Keratinocyte (primary cell): ENCODE measurements at regions not wholly inside any gene's neighbourhood (a gene's known extent, or its start where the extent isn't known, plus 50 kb on each side); places are given as distances from the start of the nearest gene placed in this dataset.

ENCODE experiments used
- DNase-seq: peaks from one replicate; pipeline ENCODE4 v3.0.0-alpha.2; 2011; ENCODE audit warnings: low read depth, missing footprints, low spot score
- FAIRE-seq: peaks from 2 replicates; lab custom pipeline; 2011; peaks lifted over from hg19 to GRCh38; lab: Jason Lieb, UNC
- H2AFZ ChIP-seq: 2 replicates; pipeline ENCODE4 v1.6.0; 2012; ENCODE audit warnings: low read length, control low read depth, inconsistent platforms; ENCODE audit not compliant: control insufficient read depth
- H3K27ac ChIP-seq: 2 replicates; pipeline ENCODE4 v1.5.1; 2011; ENCODE audit warnings: low read length; ENCODE audit not compliant: control insufficient read depth, insufficient read depth
- H3K27me3 ChIP-seq: 3 replicates; pipeline ENCODE4 v1.6.0; 2011; ENCODE audit warnings: low read length; ENCODE audit not compliant: control insufficient read depth, insufficient read depth; ENCODE audit errors: extremely low read depth
- H3K36me3 ChIP-seq, 2 experiments: 2 replicates in 1 of 2; 3 replicates in 1 of 2; pipeline ENCODE4 v1.5.1; 2011; ENCODE audit warnings: low read length in 2 of 2, mild to moderate bottlenecking in 1 of 2; ENCODE audit not compliant: control insufficient read depth in 2 of 2, insufficient read depth in 2 of 2; ENCODE audit errors: extremely low read depth in 1 of 2
- H3K4me1 ChIP-seq: 3 replicates; pipeline ENCODE4 v1.5.1; 2011; ENCODE audit warnings: low read length; ENCODE audit not compliant: control insufficient read depth, insufficient read depth; ENCODE audit errors: extremely low read depth
- H3K4me2 ChIP-seq: 3 replicates; pipeline ENCODE4 v1.6.0; 2011; ENCODE audit warnings: low read depth, low read length; ENCODE audit not compliant: control insufficient read depth, insufficient read depth; ENCODE audit errors: extremely low read depth
- H3K4me3 ChIP-seq, 3 experiments: fragments of 200-600 bp in 1 of 3; sonication (generic) in 1 of 3; 2 replicates in 2 of 3; 3 replicates in 1 of 3; pipeline ENCODE4 v1.5.1; 2011 to 2016; ENCODE audit warnings: low read length in 3 of 3, mild to moderate bottlenecking in 3 of 3, control low read depth in 2 of 3, inconsistent platforms in 1 of 3, low read depth in 1 of 3, mixed read lengths in 1 of 3, mixed run types in 1 of 3, moderate library complexity in 1 of 3; ENCODE audit not compliant: control insufficient read depth in 2 of 3, insufficient read depth in 2 of 3; ENCODE audit errors: extremely low read depth in 1 of 3
- H3K79me2 ChIP-seq: 2 replicates; pipeline ENCODE4 v1.6.0; 2012; ENCODE audit warnings: low read length; ENCODE audit not compliant: control insufficient read depth, insufficient read depth
- H3K9ac ChIP-seq: 3 replicates; pipeline ENCODE4 v1.6.0; 2011; ENCODE audit warnings: low read length; ENCODE audit not compliant: control insufficient read depth, insufficient read depth; ENCODE audit errors: extremely low read depth
- H3K9me1 ChIP-seq: 3 replicates; pipeline ENCODE4 v1.6.0; 2011; ENCODE audit warnings: low read length; ENCODE audit not compliant: control insufficient read depth, insufficient read depth; ENCODE audit errors: extremely low read depth
- H3K9me3 ChIP-seq: 2 replicates; pipeline ENCODE4 v1.5.1; 2012; ENCODE audit warnings: low read depth, low read length; ENCODE audit not compliant: control insufficient read depth
- H4K20me1 ChIP-seq: 3 replicates; pipeline ENCODE4 v1.6.0; 2011; ENCODE audit warnings: low read length; ENCODE audit not compliant: control insufficient read depth, insufficient read depth; ENCODE audit errors: extremely low read depth
- EZH2 ChIP-seq: IDR thresholded peaks from one replicate; pipeline ENCODE4 v1.6.1; 2012; ENCODE audit warnings: inconsistent platforms, mild to moderate bottlenecking, low read length, moderate library complexity
- dilution Hi-C: fragments of 300-500 bp; cut with MboI; formaldehyde crosslinking; loops from one replicate; pipeline ENCODE4 v1.7.0; 2020; ENCODE audit warnings: low sequenced_read_pairs; ENCODE audit not compliant: extremely low pct_ligation_motif_present
- TF ChIP-seq, protein P1 (sequence below), 3 experiments: IDR thresholded peaks in 1 of 3; conservative IDR thresholded peaks in 1 of 3; optimal IDR thresholded peaks in 1 of 3; 2 replicates in 2 of 3; 3 replicates in 1 of 3; pipeline versions ENCODE3 to v1.5.1; 2011; ENCODE audit warnings: low read length in 3 of 3, mild to moderate bottlenecking in 3 of 3, moderate library complexity in 2 of 3, control low read depth in 1 of 3, inconsistent platforms in 1 of 3; ENCODE audit not compliant: insufficient read depth in 2 of 3; ENCODE audit errors: extremely low read depth in 1 of 3

DNA sequence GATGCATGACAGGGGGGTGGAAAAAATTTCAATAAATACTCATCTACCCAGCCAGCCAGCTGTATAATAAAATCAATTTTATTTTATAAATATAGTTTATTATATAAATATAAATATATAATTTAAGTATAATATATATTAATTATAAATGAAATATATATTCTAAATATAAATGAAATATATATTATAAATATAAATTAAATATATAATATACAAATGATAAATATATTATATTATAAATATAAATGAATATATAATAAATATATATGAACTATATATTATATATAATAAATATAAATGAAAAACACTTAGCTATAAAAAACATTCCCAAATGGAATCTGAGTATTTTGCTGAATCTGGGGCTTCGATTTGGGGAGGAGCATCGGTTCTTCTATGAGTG lies 79.4 kb upstream of the CDCA7L start:
- FAIRE-seq (no peak), DNase-seq (no peak)
- Histone ChIP-seq H2AFZ (no peak overlapping the region), H3K9me3 (no peaks in the 10 kb centered on the region), H3K9me1 (no peaks in the 10 kb centered on the region), H3K4me1 (no peaks in the 10 kb centered on the region), H3K4me3 (no peak overlapping the region), H3K36me3 (no peaks in the 10 kb centered on the region), H4K20me1 (no peaks in the 10 kb centered on the region), H3K9ac (no peak overlapping the region), H3K27ac (no peak overlapping the region), H3K79me2 (no peaks in the 10 kb centered on the region), H3K27me3 (peaks cover 4% of the 10 kb centered on the region), H3K4me2 (no peak overlapping the region)
- dilution Hi-C loops: no loop called here
- no peak for TF ChIP-seq EZH2
- TF ChIP-seq, protein P1, sequence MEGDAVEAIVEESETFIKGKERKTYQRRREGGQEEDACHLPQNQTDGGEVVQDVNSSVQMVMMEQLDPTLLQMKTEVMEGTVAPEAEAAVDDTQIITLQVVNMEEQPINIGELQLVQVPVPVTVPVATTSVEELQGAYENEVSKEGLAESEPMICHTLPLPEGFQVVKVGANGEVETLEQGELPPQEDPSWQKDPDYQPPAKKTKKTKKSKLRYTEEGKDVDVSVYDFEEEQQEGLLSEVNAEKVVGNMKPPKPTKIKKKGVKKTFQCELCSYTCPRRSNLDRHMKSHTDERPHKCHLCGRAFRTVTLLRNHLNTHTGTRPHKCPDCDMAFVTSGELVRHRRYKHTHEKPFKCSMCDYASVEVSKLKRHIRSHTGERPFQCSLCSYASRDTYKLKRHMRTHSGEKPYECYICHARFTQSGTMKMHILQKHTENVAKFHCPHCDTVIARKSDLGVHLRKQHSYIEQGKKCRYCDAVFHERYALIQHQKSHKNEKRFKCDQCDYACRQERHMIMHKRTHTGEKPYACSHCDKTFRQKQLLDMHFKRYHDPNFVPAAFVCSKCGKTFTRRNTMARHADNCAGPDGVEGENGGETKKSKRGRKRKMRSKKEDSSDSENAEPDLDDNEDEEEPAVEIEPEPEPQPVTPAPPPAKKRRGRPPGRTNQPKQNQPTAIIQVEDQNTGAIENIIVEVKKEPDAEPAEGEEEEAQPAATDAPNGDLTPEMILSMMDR (optimal IDR thresholded peaks at IDR 0.05 in 1 of 3, IDR thresholded peaks at IDR 0.05 in 1 of 3, conservative IDR thresholded peaks at IDR 0.05 in 1 of 3; ENCODE audit: extremely low read depth in 1 of 3, insufficient read depth in 2 of 3, low read length in 3 of 3): no peak

DNA sequence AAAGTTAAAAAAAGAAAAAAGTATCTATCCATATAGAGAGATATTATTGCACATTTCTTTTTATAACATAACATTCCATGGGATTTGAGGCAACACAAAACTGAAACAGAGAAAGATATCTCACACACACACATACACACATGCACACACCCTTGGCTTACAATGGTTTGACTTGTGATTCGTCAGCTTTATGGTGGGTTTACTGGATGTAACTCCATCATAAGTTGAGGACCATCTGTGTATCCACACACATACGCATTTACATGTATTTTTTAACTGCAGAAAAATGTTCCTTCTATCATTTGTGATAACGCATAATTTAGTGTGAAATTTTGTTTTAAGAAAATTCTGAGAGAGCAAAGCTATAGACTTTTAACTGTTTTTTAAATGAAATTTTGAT lies 74.2 kb upstream of the CDCA7L start:
- Histone ChIP-seq H3K27ac (no peak overlapping the region), H2AFZ (no peak overlapping the region), H4K20me1 (no peaks in the 10 kb centered on the region), H3K9me1 (no peaks in the 10 kb centered on the region), H3K9ac (no peak overlapping the region), H3K79me2 (no peaks in the 10 kb centered on the region), H3K4me3 (no peak overlapping the region), H3K9me3 (no peaks in the 10 kb centered on the region), H3K4me2 (no peak overlapping the region), H3K4me1 (no peaks in the 10 kb centered on the region), H3K36me3 (no peaks in the 10 kb centered on the region), H3K27me3 (peaks cover 4% of the 10 kb centered on the region)
- TF ChIP-seq EZH2: no peak
- TF ChIP-seq, protein P1 (optimal IDR thresholded peaks at IDR 0.05 in 1 of 3, IDR thresholded peaks at IDR 0.05 in 1 of 3, conservative IDR thresholded peaks at IDR 0.05 in 1 of 3; ENCODE audit: extremely low read depth in 1 of 3, insufficient read depth in 2 of 3, low read length in 3 of 3): no peak
- DNase-seq (no peak), FAIRE-seq (no peak)
- dilution Hi-C loops: no loop called here
